ENCODE measurements at regions not wholly inside any gene's neighbourhood (a gene's known extent, or its start where the extent isn't known, plus 50 kb on each side); places are given as distances from the start of the nearest gene placed in this dataset.

DNA sequence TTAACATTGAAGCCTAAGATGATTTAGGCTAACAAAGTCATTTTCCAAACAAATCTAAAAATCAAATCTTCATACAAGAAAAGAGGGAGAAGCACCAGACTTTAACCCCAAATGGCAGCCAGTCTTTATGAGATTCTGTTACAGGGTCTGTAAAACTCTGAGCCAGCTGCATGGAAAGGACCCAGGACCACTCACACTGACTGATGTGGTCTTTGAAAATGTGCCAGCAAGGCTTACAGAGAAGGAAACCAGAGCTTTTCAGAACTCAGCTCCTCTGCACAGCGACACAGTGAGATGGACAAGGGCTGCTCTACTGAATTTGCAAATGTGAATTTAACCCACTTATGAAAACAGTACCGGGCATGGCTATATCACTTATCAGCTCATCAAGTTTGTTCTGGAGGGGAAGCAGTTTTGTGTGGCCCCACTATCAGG, 98.8 kb upstream of the SERP2 start:
- Histone ChIP-seq H3K9me3 (ENCODE audit: low read depth) (no peaks in the 10 kb centered on the region), H3K4me1 (ENCODE audit: insufficient read depth) (peaks cover 26% of the 10 kb centered on the region; the same call in 1 of the 2 replicates), H2AFZ (peak overlapping the region; percentile 84), H3K27ac (peak overlapping the region; percentile 12; the same call in 1 of the 2 replicates), H3K4me2 (ENCODE audit: unreplicated experiment) (peak overlapping the region; percentile 73), H3K79me2 (ENCODE audit: insufficient read depth) (no peaks in the 10 kb centered on the region), H3F3A (ENCODE audit: insufficient read depth) (0 out of 2 replicates have a peak, but pooled peaks cover 12% of the 10 kb centered on the region), H3K9ac (peak overlapping the region; percentile 57; the same call in 1 of the 2 replicates), H4K20me1 (ENCODE audit: insufficient read depth) (no peaks in the 10 kb centered on the region), H3K27me3 (replicated peaks; ENCODE audit: insufficient read depth) (no peaks in the 10 kb centered on the region), H3K4me3 (peak overlapping the region; percentile 55), H3K36me3 (ENCODE audit: low read depth) (no peaks in the 10 kb centered on the region), H3K9me2 (ENCODE audit: insufficient read depth) (no peaks in the 10 kb centered on the region)
- no peak for TF ChIP-seq EZH2 (IDR thresholded peaks at IDR 0.05; ENCODE audit: insufficient read depth, poor library complexity, severe bottlenecking)
- no peak for TF ChIP-seq EZH2phosphoT487 (IDR thresholded peaks at IDR 0.05; ENCODE audit: insufficient read depth, low read depth)
- 95 to 97% methylated on average over 2 of the region's 2 CpGs for WGBS, 2 experiments (ENCODE audit: low coverage in 1 of 2, low lambda C conversion rate in 2 of 2, missing lambda C conversion rate in 2 of 2)
- peak; percentile 13 for DNase-seq
- in situ Hi-C loops (cut with MboI): no loop called here

DNA sequence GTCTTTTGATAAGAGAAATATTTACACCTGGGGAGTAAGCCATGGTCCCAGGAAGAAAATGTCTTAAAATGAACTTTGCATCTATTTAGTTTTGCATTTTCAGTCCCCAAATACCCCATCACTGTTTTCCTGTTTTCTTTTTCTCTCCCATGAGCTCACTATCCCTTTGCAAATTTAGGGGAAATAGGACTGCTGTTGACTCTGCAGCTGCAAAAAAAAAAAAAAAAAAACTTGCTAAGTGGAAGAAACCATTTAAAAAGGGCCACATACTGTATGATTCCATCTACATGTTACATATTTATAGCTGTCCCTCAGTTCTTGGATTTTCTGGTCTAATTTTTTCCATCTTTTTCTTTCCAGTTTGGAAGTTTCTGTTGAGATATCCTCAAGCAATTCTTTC, 98.2 kb upstream of the SERP2 start:
- Histone ChIP-seq H3K4me3 (no peak overlapping the region), H3K79me2 (ENCODE audit: insufficient read depth) (no peaks in the 10 kb centered on the region), H3K9me3 (ENCODE audit: low read depth) (no peaks in the 10 kb centered on the region), H3K27ac (no peak overlapping the region), H3F3A (ENCODE audit: insufficient read depth) (0 out of 2 replicates have a peak, but pooled peaks cover 12% of the 10 kb centered on the region), H3K27me3 (replicated peaks; ENCODE audit: insufficient read depth) (no peaks in the 10 kb centered on the region), H3K36me3 (ENCODE audit: low read depth) (no peaks in the 10 kb centered on the region), H4K20me1 (ENCODE audit: insufficient read depth) (no peaks in the 10 kb centered on the region), H3K9me2 (ENCODE audit: insufficient read depth) (no peaks in the 10 kb centered on the region), H3K4me2 (ENCODE audit: unreplicated experiment) (no peak overlapping the region), H3K9ac (no peak overlapping the region), H3K4me1 (ENCODE audit: insufficient read depth) (peaks cover 25% of the 10 kb centered on the region; the same call in 1 of the 2 replicates), H2AFZ (no peak overlapping the region)
- TF ChIP-seq EZH2 (IDR thresholded peaks at IDR 0.05; ENCODE audit: insufficient read depth, poor library complexity, severe bottlenecking) (no peak), EZH2phosphoT487 (IDR thresholded peaks at IDR 0.05; ENCODE audit: insufficient read depth, low read depth) (no peak)
- in situ Hi-C loops (cut with MboI): no loop called here
- DNase-seq: no peak

DNA sequence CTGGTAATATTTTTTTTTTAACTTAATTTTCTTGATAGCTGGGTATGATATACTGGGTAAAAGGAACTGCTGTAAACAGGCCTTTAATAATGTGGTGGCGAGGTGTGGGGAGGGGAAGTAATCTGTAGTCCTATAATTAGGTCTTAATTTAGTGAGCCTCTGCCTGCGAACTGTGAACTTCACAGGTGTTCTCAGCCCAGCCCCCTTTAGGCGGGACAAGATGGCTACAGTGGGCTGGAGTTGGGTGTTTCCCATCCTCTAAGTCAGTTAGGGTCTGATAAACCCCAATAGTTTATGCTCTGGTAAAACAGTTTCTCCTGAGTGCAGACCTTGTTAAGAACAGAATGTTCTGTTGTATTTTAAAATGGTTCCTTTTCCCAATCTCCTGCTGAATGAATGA, 97.6 kb upstream of the SERP2 start:
- Histone ChIP-seq H3K27me3 (replicated peaks; ENCODE audit: insufficient read depth) (no peaks in the 10 kb centered on the region), H3K4me2 (ENCODE audit: unreplicated experiment) (no peak overlapping the region), H4K20me1 (ENCODE audit: insufficient read depth) (no peaks in the 10 kb centered on the region), H3K4me3 (no peak overlapping the region), H3K9me3 (ENCODE audit: low read depth) (no peaks in the 10 kb centered on the region), H3F3A (ENCODE audit: insufficient read depth) (0 out of 2 replicates have a peak, but pooled peaks cover 5% of the 10 kb centered on the region), H3K27ac (no peak overlapping the region), H3K4me1 (ENCODE audit: insufficient read depth) (peaks cover 18% of the 10 kb centered on the region; the same call in 1 of the 2 replicates), H2AFZ (no peak overlapping the region), H3K9me2 (ENCODE audit: insufficient read depth) (no peaks in the 10 kb centered on the region), H3K9ac (no peak overlapping the region), H3K36me3 (ENCODE audit: low read depth) (no peaks in the 10 kb centered on the region), H3K79me2 (ENCODE audit: insufficient read depth) (no peaks in the 10 kb centered on the region)
- in situ Hi-C loops (cut with MboI): no loop called here
- WGBS, 2 experiments (ENCODE audit: low coverage in 1 of 2, low lambda C conversion rate in 2 of 2, missing lambda C conversion rate in 2 of 2): 56 to 62% methylated on average over 3 of the region's 3 CpGs
- no peak for DNase-seq
- TF ChIP-seq EZH2phosphoT487 (IDR thresholded peaks at IDR 0.05; ENCODE audit: insufficient read depth, low read depth): no peak
- TF ChIP-seq EZH2 (IDR thresholded peaks at IDR 0.05; ENCODE audit: insufficient read depth, poor library complexity, severe bottlenecking): no peak

DNA sequence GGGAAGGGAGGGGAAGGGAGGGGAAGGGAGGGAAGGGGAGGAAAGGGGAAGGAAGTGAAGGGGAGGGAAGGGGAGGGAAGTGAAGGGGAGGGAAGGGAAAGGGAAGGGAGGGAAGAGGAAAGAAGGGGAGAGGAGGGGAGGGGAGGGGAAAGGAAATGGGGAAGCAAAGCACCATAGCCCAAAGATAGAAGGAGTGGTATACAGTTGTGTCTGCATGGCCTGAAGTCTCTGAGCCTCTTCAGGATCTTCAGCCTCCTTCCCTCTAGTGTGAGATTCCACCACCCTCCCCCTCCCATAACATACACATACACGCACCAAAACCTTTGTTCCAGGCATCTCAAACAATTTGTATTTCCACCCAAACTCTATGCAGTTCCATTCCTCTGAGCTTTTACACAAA, 96.2 kb upstream of the SERP2 start:
- TF ChIP-seq EZH2 (IDR thresholded peaks at IDR 0.05; ENCODE audit: insufficient read depth, poor library complexity, severe bottlenecking): no peak
- H3K4me3 ChIP-seq: no peak overlapping the region
- H3K4me2 ChIP-seq (ENCODE audit: unreplicated experiment): no peak overlapping the region
- H4K20me1 ChIP-seq (ENCODE audit: insufficient read depth): no peaks in the 10 kb centered on the region
- H3K9me3 ChIP-seq (ENCODE audit: low read depth): no peaks in the 10 kb centered on the region
- no peaks in the 10 kb centered on the region for H3K79me2 ChIP-seq (ENCODE audit: insufficient read depth)
- no peaks in the 10 kb centered on the region for H3K9me2 ChIP-seq (ENCODE audit: insufficient read depth)
- no peaks in the 10 kb centered on the region for H3K36me3 ChIP-seq (ENCODE audit: low read depth)
- no peak overlapping the region for H3K27ac ChIP-seq
- no peak overlapping the region for H2AFZ ChIP-seq
- WGBS, 2 experiments (ENCODE audit: low coverage in 1 of 2, low lambda C conversion rate in 2 of 2, missing lambda C conversion rate in 2 of 2): 94 to 100% methylated on average over 1 of the region's 1 CpG
- in situ Hi-C loops (cut with MboI): no loop called here
- no peak for DNase-seq
- H3K9ac ChIP-seq: no peak overlapping the region
- no peaks in the 10 kb centered on the region for H3K27me3 ChIP-seq (replicated peaks; ENCODE audit: insufficient read depth)
- peaks cover 4% of the 10 kb centered on the region; the same call in 1 of the 2 replicates for H3K4me1 ChIP-seq (ENCODE audit: insufficient read depth)
- 0 out of 2 replicates have a peak, but pooled peaks cover 3% of the 10 kb centered on the region for H3F3A ChIP-seq (ENCODE audit: insufficient read depth)

DNA sequence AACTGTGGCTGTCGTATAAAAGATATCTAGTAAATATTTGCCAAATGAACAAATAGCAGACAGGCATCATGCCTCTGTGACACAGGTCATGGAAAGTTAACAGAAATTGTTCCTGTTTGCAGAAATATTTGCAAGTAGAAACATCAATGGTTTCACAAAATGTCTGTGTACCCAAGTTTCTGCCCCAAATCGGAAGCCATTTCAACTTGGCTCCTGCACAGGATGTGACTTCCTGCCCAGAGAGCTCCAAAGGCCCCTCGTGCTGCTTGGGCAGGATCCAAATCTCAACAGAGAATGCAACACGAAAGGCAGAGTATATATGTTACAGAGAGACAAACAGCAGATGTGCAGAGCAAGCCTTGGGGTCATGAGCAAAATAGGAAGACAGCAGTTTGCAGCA, 95.5 kb upstream of the SERP2 start:
- 0 out of 2 replicates have a peak, but pooled peaks cover 3% of the 10 kb centered on the region for H3K27me3 ChIP-seq (replicated peaks; ENCODE audit: insufficient read depth)
- peaks cover 3% of the 10 kb centered on the region; the same call in 1 of the 2 replicates for H3K4me1 ChIP-seq (ENCODE audit: insufficient read depth)
- no peak overlapping the region for H3K9ac ChIP-seq
- no peaks in the 10 kb centered on the region for H3F3A ChIP-seq (ENCODE audit: insufficient read depth)
- no peak overlapping the region for H3K4me2 ChIP-seq (ENCODE audit: unreplicated experiment)
- H2AFZ ChIP-seq: no peak overlapping the region
- no peaks in the 10 kb centered on the region for H3K9me2 ChIP-seq (ENCODE audit: insufficient read depth)
- no peak overlapping the region for H3K27ac ChIP-seq
- in situ Hi-C loops (cut with MboI): no loop called here
- H3K4me3 ChIP-seq: no peak overlapping the region
- DNase-seq: no peak
- H3K36me3 ChIP-seq (ENCODE audit: low read depth): no peaks in the 10 kb centered on the region
- WGBS, 2 experiments (ENCODE audit: low coverage in 1 of 2, low lambda C conversion rate in 2 of 2, missing lambda C conversion rate in 2 of 2): 62 to 65% methylated on average over 4 of the region's 4 CpGs
- no peaks in the 10 kb centered on the region for H4K20me1 ChIP-seq (ENCODE audit: insufficient read depth)
- no peaks in the 10 kb centered on the region for H3K79me2 ChIP-seq (ENCODE audit: insufficient read depth)
- H3K9me3 ChIP-seq (ENCODE audit: low read depth): no peaks in the 10 kb centered on the region
- TF ChIP-seq EZH2phosphoT487 (IDR thresholded peaks at IDR 0.05; ENCODE audit: insufficient read depth, low read depth) (no peak), EZH2 (IDR thresholded peaks at IDR 0.05; ENCODE audit: insufficient read depth, poor library complexity, severe bottlenecking) (no peak)

All from GM23248 (cell line).